Smooth muscle cell (in vitro differentiated cells): ENCODE measurements at regions not wholly inside any gene's neighbourhood (a gene's known extent, or its start where the extent isn't known, plus 50 kb on each side); places are given as distances from the start of the nearest gene placed in this dataset.

ENCODE experiments used
- DNase-seq: peaks from one replicate; lab custom pipeline; 2025; ENCODE audit not compliant: unreplicated experiment; lab: John Stamatoyannopoulos, UW
- H2AFZ ChIP-seq: fragments of 200-600 bp; sonication (generic); 2 replicates; pipeline ENCODE4 v1.6.0; 2016; ENCODE audit warnings: antibody characterized with exemption, low read depth, mild to moderate bottlenecking
- H3F3A ChIP-seq: fragments of 200-600 bp; sonication (generic); 2 replicates; pipeline ENCODE4 v1.6.0; 2017; ENCODE audit warnings: antibody characterized with exemption, low read depth
- H3K27ac ChIP-seq: fragments of 200-600 bp; sonication (generic); 2 replicates; pipeline ENCODE4 v1.5.1; 2016; ENCODE audit warnings: low read depth, mild to moderate bottlenecking
- H3K27me3 ChIP-seq: fragments of 200-600 bp; sonication (generic); 2 replicates; pipeline ENCODE4 v1.6.1; 2016; ENCODE audit warnings: low read depth, mild to moderate bottlenecking
- H3K36me3 ChIP-seq: fragments of 200-600 bp; sonication (generic); 2 replicates; pipeline ENCODE4 v1.5.1; 2016; ENCODE audit warnings: low read depth
- H3K4me1 ChIP-seq: fragments of 200-600 bp; sonication (generic); 2 replicates; pipeline ENCODE4 v1.5.1; 2016; ENCODE audit warnings: low read depth
- H3K4me2 ChIP-seq: fragments of 200-600 bp; sonication (generic); 2 replicates; pipeline ENCODE4 v1.6.0; 2016; ENCODE audit warnings: mild to moderate bottlenecking
- H3K4me3 ChIP-seq: fragments of 200-600 bp; sonication (generic); 2 replicates; pipeline ENCODE4 v1.5.1; 2016; ENCODE audit warnings: mild to moderate bottlenecking
- H3K79me2 ChIP-seq: fragments of 200-600 bp; sonication (generic); 2 replicates; pipeline ENCODE4 v1.6.0; 2016; ENCODE audit warnings: low read depth, mild to moderate bottlenecking
- H3K9ac ChIP-seq: fragments of 200-600 bp; sonication (generic); 2 replicates; pipeline ENCODE4 v1.6.0; 2016; ENCODE audit warnings: low read depth
- H3K9me3 ChIP-seq: fragments of 200-600 bp; sonication (generic); replicated peaks from 2 replicates; pipeline ENCODE4 v1.5.1; 2016; ENCODE audit warnings: low read depth
- H4K20me1 ChIP-seq: fragments of 200-600 bp; sonication (generic); 2 replicates; pipeline ENCODE4 v1.6.0; 2016; ENCODE audit warnings: low read depth
- CTCF ChIP-seq: fragments of 200-600 bp; sonication (generic); IDR thresholded peaks from 2 replicates; pipeline ENCODE4 v1.5.1; 2017; ENCODE audit warnings: borderline replicate concordance, mild to moderate bottlenecking, antibody characterized with exemption; ENCODE audit not compliant: insufficient read depth, poor library complexity, severe bottlenecking
- WGBS: methylation state at CpG from one replicate; pipeline ENCODE4 v1.1.7; 2016; ENCODE audit warnings: low lambda C conversion rate; 5-methylcytosine and 5-hydroxymethylcytosine counted together

- Histone ChIP-seq H3K9ac (no peak overlapping the region), H3K9me3 (no peaks in the 10 kb centered on the region), H3K4me2 (no peak overlapping the region), H3K36me3 (no peaks in the 10 kb centered on the region), H3K79me2 (no peaks in the 10 kb centered on the region), H3K4me3 (no peak overlapping the region), H4K20me1 (no peaks in the 10 kb centered on the region), H3F3A (no peaks in the 10 kb centered on the region), H2AFZ (no peak overlapping the region), H3K4me1 (peaks cover 4% of the 10 kb centered on the region), H3K27me3 (no peaks in the 10 kb centered on the region), H3K27ac (no peak overlapping the region)
- DNase-seq, result no peak
- WGBS, result 91% methylated on average over 3 of the region's 3 CpGs
- TF ChIP-seq CTCF, result no peak
Observed at GRCh38 chr4:13983189-13983790, 355.8 kb upstream of the BOD1L1 start.

- Histone ChIP-seq H3K4me1 (peaks cover 4% of the 10 kb centered on the region), H3K9me3 (no peaks in the 10 kb centered on the region), H3K36me3 (no peaks in the 10 kb centered on the region), H3K4me3 (no peak overlapping the region), H3K79me2 (no peaks in the 10 kb centered on the region), H3K27ac (no peak overlapping the region), H3K4me2 (no peak overlapping the region), H3K27me3 (no peaks in the 10 kb centered on the region), H2AFZ (no peak overlapping the region), H3F3A (no peaks in the 10 kb centered on the region), H4K20me1 (no peaks in the 10 kb centered on the region), H3K9ac (no peak overlapping the region)
- TF ChIP-seq CTCF, result no peak
- DNase-seq, result no peak
- WGBS, result 79% methylated on average over 3 of the region's 3 CpGs
Observed at GRCh38 chr4:13984991-13985800, 357.7 kb upstream of the BOD1L1 start.

- H2AFZ ChIP-seq, result no peak overlapping the region
- H3K4me1 ChIP-seq, result peaks cover under 1% of the 10 kb centered on the region
- no peaks in the 10 kb centered on the region for H4K20me1 ChIP-seq
- no peak overlapping the region for H3K4me2 ChIP-seq
- H3K9ac ChIP-seq, result no peak overlapping the region
- no peak overlapping the region for H3K4me3 ChIP-seq
- no peaks in the 10 kb centered on the region for H3F3A ChIP-seq
- H3K9me3 ChIP-seq, result no peaks in the 10 kb centered on the region
- H3K36me3 ChIP-seq, result no peaks in the 10 kb centered on the region
- H3K79me2 ChIP-seq, result no peaks in the 10 kb centered on the region
- 85% methylated on average over 3 of the region's 3 CpGs for WGBS
- no peak for DNase-seq
- no peak for TF ChIP-seq CTCF
- no peaks in the 10 kb centered on the region for H3K27me3 ChIP-seq
- no peak overlapping the region for H3K27ac ChIP-seq
Observed at GRCh38 chr4:13985837-13986236, 358.3 kb upstream of the BOD1L1 start.

- Histone ChIP-seq H3K4me3 (no peak overlapping the region), H3K9me3 (no peaks in the 10 kb centered on the region), H3K27ac (no peak overlapping the region), H3K36me3 (no peaks in the 10 kb centered on the region), H3K4me2 (no peak overlapping the region), H3K79me2 (no peaks in the 10 kb centered on the region), H3K9ac (no peak overlapping the region), H3K4me1 (no peaks in the 10 kb centered on the region), H3F3A (no peaks in the 10 kb centered on the region), H3K27me3 (no peaks in the 10 kb centered on the region), H4K20me1 (no peaks in the 10 kb centered on the region), H2AFZ (no peak overlapping the region)
- 93% methylated on average over 4 of the region's 4 CpGs for WGBS
- no peak for TF ChIP-seq CTCF
- DNase-seq, result no peak
Observed at GRCh38 chr4:13986548-13986947, 359.0 kb upstream of the BOD1L1 start.
